Peyer's patch (tissue), 4 donors: ENCODE measurements at regions not wholly inside any gene's neighbourhood (a gene's known extent, or its start where the extent isn't known, plus 50 kb on each side); places are given as distances from the start of the nearest gene placed in this dataset.

Source experiments
- DNase-seq, 3 donors: peaks; one replicate each; pipeline ENCODE4 v3.0.0-alpha.2; 2017 to 2019
- H3K27ac ChIP-seq, 4 donors: fragments of 200-600 bp; sonication (generic); one replicate each; pipeline ENCODE4 v1.5.1; 2016 to 2019
- H3K27me3 ChIP-seq, 2 donors: fragments of 200-600 bp; sonication (generic); one replicate each; pipeline ENCODE4 v1.5.1; 2019
- H3K36me3 ChIP-seq, 3 donors: fragments of 200-600 bp; sonication (generic); one replicate each; pipeline ENCODE4 v1.5.1; 2016 to 2019
- H3K4me1 ChIP-seq, 4 donors: fragments of 200-600 bp; sonication (generic); one replicate each; pipeline ENCODE4 v1.5.1; 2016 to 2019
- H3K4me3 ChIP-seq, 4 donors: fragments of 200-600 bp; sonication (generic); 1 replicate in 3 of 4; 2 replicates in 1 of 4; pipeline ENCODE4 v1.5.1; 2016 to 2019; ENCODE audit warnings: mild to moderate bottlenecking in 1 of 4
- H3K9me3 ChIP-seq, 4 donors: fragments of 200-600 bp; sonication (generic); one replicate each; pipeline ENCODE4 v1.5.1; 2016 to 2019; ENCODE audit warnings: mild to moderate bottlenecking in 1 of 4
- CTCF ChIP-seq, 6 experiments: fragments of 450-650 bp in 4 of 6; fragments of 200-600 bp in 2 of 6; sonication (generic) in 1 of 6; IDR thresholded peaks; one replicate each; pipeline ENCODE4 v1.5.1; 2017 to 2019; ENCODE audit warnings: antibody characterized with exemption in 6 of 6, mild to moderate bottlenecking in 3 of 6, moderate library complexity in 1 of 6
- POLR2A ChIP-seq, 2 donors: fragments of 450-650 bp; IDR thresholded peaks; one replicate each; pipeline ENCODE4 v1.5.1; 2017; ENCODE audit warnings: antibody characterized with exemption in 2 of 2, mild to moderate bottlenecking in 2 of 2, moderate library complexity in 2 of 2

GRCh38 chr6:121743691-121744090 lies 308.2 kb downstream of the GJA1 start:
- H3K27ac ChIP-seq: no peak overlapping the region
- TF ChIP-seq POLR2A (IDR thresholded peaks at IDR 0.05) (no peak), CTCF (IDR thresholded peaks at IDR 0.05) (no peak)
- no peaks in the 10 kb centered on the region for H3K9me3 ChIP-seq
- H3K27me3 ChIP-seq: no peaks in the 10 kb centered on the region
- no peaks in the 10 kb centered on the region for H3K36me3 ChIP-seq
- no peaks in the 10 kb centered on the region for H3K4me1 ChIP-seq
- no peak overlapping the region for H3K4me3 ChIP-seq
- no peak for DNase-seq

- H3K4me3 ChIP-seq: no peak overlapping the region
- H3K27ac ChIP-seq: no peak overlapping the region
- no peaks in the 10 kb centered on the region for H3K4me1 ChIP-seq
- no peak for DNase-seq
- H3K27me3 ChIP-seq: no peaks in the 10 kb centered on the region
- H3K36me3 ChIP-seq: no peaks in the 10 kb centered on the region
- H3K9me3 ChIP-seq: no peaks in the 10 kb centered on the region
- TF ChIP-seq CTCF (IDR thresholded peaks at IDR 0.05) (no peak), POLR2A (IDR thresholded peaks at IDR 0.05) (no peak)
These were observed 312.9 kb downstream of the GJA1 start for GRCh38 chr6:121748376-121748775.

- Histone ChIP-seq H3K4me3 (no peak overlapping the region), H3K4me1 (no peaks in the 10 kb centered on the region), H3K27me3 (no peaks in the 10 kb centered on the region), H3K9me3 (no peaks in the 10 kb centered on the region), H3K36me3 (no peaks in the 10 kb centered on the region), H3K27ac (no peak overlapping the region)
- no peak for DNase-seq
- TF ChIP-seq POLR2A (IDR thresholded peaks at IDR 0.05) (no peak), CTCF (IDR thresholded peaks at IDR 0.05) (no peak)
These were observed 313.4 kb downstream of the GJA1 start for GRCh38 chr6:121748850-121749249.

- TF ChIP-seq CTCF (IDR thresholded peaks at IDR 0.05) (no peak), POLR2A (IDR thresholded peaks at IDR 0.05) (no peak)
- H3K4me3 ChIP-seq: no peak overlapping the region
- H3K36me3 ChIP-seq: no peaks in the 10 kb centered on the region
- no peaks in the 10 kb centered on the region for H3K27me3 ChIP-seq
- H3K27ac ChIP-seq: no peak overlapping the region
- no peaks in the 10 kb centered on the region for H3K4me1 ChIP-seq
- DNase-seq: no peak
- no peaks in the 10 kb centered on the region for H3K9me3 ChIP-seq
These were observed 320.0 kb downstream of the GJA1 start for GRCh38 chr6:121755485-121755884.

- Histone ChIP-seq H3K4me3 (no peak overlapping the region), H3K27ac (no peak overlapping the region), H3K27me3 (no peaks in the 10 kb centered on the region), H3K4me1 (no peaks in the 10 kb centered on the region), H3K9me3 (no peaks in the 10 kb centered on the region), H3K36me3 (no peaks in the 10 kb centered on the region)
- no peak for DNase-seq
- TF ChIP-seq POLR2A (IDR thresholded peaks at IDR 0.05) (no peak), CTCF (IDR thresholded peaks at IDR 0.05) (no peak)
These were observed 321.2 kb downstream of the GJA1 start for GRCh38 chr6:121756666-121757065.

GRCh38 chr6:121759370-121759769 lies 323.9 kb downstream of the GJA1 start:
- Histone ChIP-seq H3K27me3 (no peaks in the 10 kb centered on the region), H3K27ac (no peak overlapping the region), H3K9me3 (no peaks in the 10 kb centered on the region), H3K36me3 (no peaks in the 10 kb centered on the region), H3K4me1 (no peaks in the 10 kb centered on the region), H3K4me3 (no peak overlapping the region)
- no peak for DNase-seq
- TF ChIP-seq CTCF (IDR thresholded peaks at IDR 0.05): no peak
